HCT116 (cell line): ENCODE measurements at regions not wholly inside any gene's neighbourhood (a gene's known extent, or its start where the extent isn't known, plus 50 kb on each side); places are given as distances from the start of the nearest gene placed in this dataset.
A peak's percentile ranks its signal among the peaks of the same experiment; 100 is the strongest.

ENCODE experiments used
- ATAC-seq: fragments of 200-7000 bp; cut with Tn5 transposase; 2 replicates; pipeline ENCODE4 v1.9.1; 2020; ENCODE audit warnings: mild to moderate bottlenecking, moderate library complexity
- BruUV-seq: library from RNA; stranded (reverse); fragments of 400-500 nt; replicated peaks from 2 replicates; lab custom pipeline; 2021; lab: Mats Ljungman, UMichigan
- CTCF ChIA-PET: fragments of 300-600 bp; sonication (Branson Sonifier 250); formaldehyde crosslinking; loops from one replicate; lab custom pipeline; 2021; ENCODE audit warnings: antibody characterized with exemption; lab: Charles Lee
- POLR2A ChIA-PET: fragments of 300-600, 350-600 bp; sonication (Branson Sonifier 250); formaldehyde crosslinking; loops from one replicate; lab custom pipeline; 2021; ENCODE audit warnings: antibody characterized with exemption; lab: Charles Lee
- RAD21 ChIA-PET, 2 experiments: fragments of 300-600 bp; sonication (Branson Sonifier 250); formaldehyde crosslinking; loops; one replicate each; lab custom pipeline; 2023; ENCODE audit warnings: low total read pairs in 2 of 2; ENCODE audit not compliant: uncharacterized antibody in 2 of 2, unreplicated experiment in 2 of 2, low non-redundant PET in 1 of 2; lab: Charles Lee
- DNase-seq: peaks from one replicate; pipeline ENCODE4 v3.0.0-alpha.2; 2010; ENCODE audit warnings: low read depth, low spot score
- H2AFZ ChIP-seq: fragments of 200-600 bp; shearing (Covaris generic), sonication (generic); 2 replicates; pipeline ENCODE4 v1.6.1; 2017; ENCODE audit warnings: low read depth, mixed run types, mixed read lengths, antibody characterized with exemption, low read length; ENCODE audit not compliant: poor library complexity, severe bottlenecking
- H3K27ac ChIP-seq: 2 replicates; pipeline ENCODE4 v1.5.1; 2012; ENCODE audit warnings: low read depth, low read length
- H3K27me3 ChIP-seq: fragments of 200-600 bp; sonication (generic); 2 replicates; pipeline ENCODE4 v1.6.1; 2016; ENCODE audit warnings: mixed run types, low read length, mixed read lengths; ENCODE audit not compliant: insufficient read depth
- H3K36me3 ChIP-seq, 2 experiments: fragments of 200-500 bp in 1 of 2; fragments of 200-600 bp in 1 of 2; sonication (Bioruptor generic) in 1 of 2; sonication (generic) in 1 of 2; 2 replicates each; pipeline versions ENCODE4 v1.5.1 to v1.6.1; 2014 to 2016; ENCODE audit warnings: low read length in 2 of 2, inconsistent platforms in 1 of 2, mixed read lengths in 1 of 2, mixed run types in 1 of 2; ENCODE audit not compliant: insufficient read depth in 2 of 2, control insufficient read depth in 1 of 2
- H3K4me1 ChIP-seq, 2 experiments: fragments of 200-600 bp in 1 of 2; sonication (generic) in 1 of 2; 2 replicates each; pipeline versions ENCODE4 v1.5.1 to v1.6.1; 2012 to 2017; ENCODE audit warnings: low read length in 2 of 2, inconsistent platforms in 1 of 2, mild to moderate bottlenecking in 1 of 2, mixed read lengths in 1 of 2, mixed run types in 1 of 2, moderate library complexity in 1 of 2; ENCODE audit not compliant: insufficient read depth in 2 of 2, control insufficient read depth in 1 of 2
- H3K4me2 ChIP-seq: fragments of 200-600 bp; sonication (generic); 2 replicates; pipeline ENCODE4 v1.6.1; 2017; ENCODE audit warnings: mixed run types, low read length, mixed read lengths
- H3K4me3 ChIP-seq, 2 experiments: fragments of 200-600 bp in 1 of 2; sonication (generic) in 1 of 2; replicated peaks in 1 of 2; 2 replicates each; pipeline ENCODE4 v1.5.1; 2011 to 2016; ENCODE audit warnings: low read length in 2 of 2, control low read depth in 1 of 2, low read depth in 1 of 2, mild to moderate bottlenecking in 1 of 2, mixed read lengths in 1 of 2, mixed run types in 1 of 2
- H3K79me2 ChIP-seq: fragments of 200-600 bp; sonication (generic); 2 replicates; pipeline ENCODE4 v1.6.1; 2017; ENCODE audit warnings: mild to moderate bottlenecking, mixed run types, low read length, moderate library complexity, mixed read lengths; ENCODE audit not compliant: insufficient read depth
- H3K9ac ChIP-seq: fragments of 200-600 bp; sonication (generic); 2 replicates; pipeline ENCODE4 v1.6.1; 2016; ENCODE audit warnings: low read length, mixed read lengths
- H3K9me2 ChIP-seq: fragments of 200-600 bp; sonication (generic), shearing (Covaris generic); 2 replicates; pipeline ENCODE4 v1.6.1; 2017; ENCODE audit warnings: mixed run types, mild to moderate bottlenecking, moderate library complexity; ENCODE audit not compliant: insufficient read depth
- H3K9me3 ChIP-seq, 2 experiments: fragments of 200-500 bp in 1 of 2; fragments of 200-600 bp in 1 of 2; sonication (Bioruptor generic) in 1 of 2; sonication (generic) in 1 of 2; 2 replicates each; pipeline ENCODE4 v1.6.1; 2014 to 2017; ENCODE audit warnings: low read length in 2 of 2, mixed read lengths in 2 of 2, inconsistent platforms in 1 of 2, low read depth in 1 of 2, mild to moderate bottlenecking in 1 of 2, mixed run types in 1 of 2, moderate library complexity in 1 of 2; ENCODE audit not compliant: control insufficient read depth in 1 of 2, insufficient read depth in 1 of 2
- H4K20me1 ChIP-seq: fragments of 200-600 bp; sonication (generic), shearing (Covaris generic); 2 replicates; pipeline ENCODE4 v1.6.1; 2017; ENCODE audit warnings: mixed run types, mild to moderate bottlenecking, moderate library complexity; ENCODE audit not compliant: insufficient read depth
- ATF3 ChIP-seq: IDR thresholded peaks from 2 replicates; pipeline ENCODE4 v1.6.1; 2012
- CBX3 ChIP-seq: IDR thresholded peaks from 2 replicates; pipeline ENCODE4 v1.6.1; 2012; ENCODE audit warnings: low read depth
- CTCF ChIP-seq, 3 experiments: fragments of 200-600 bp in 1 of 3; sonication (generic) in 1 of 3; IDR thresholded peaks in 2 of 3; conservative IDR thresholded peaks in 1 of 3; 2 replicates each; pipeline ENCODE4 v1.5.1; 2012 to 2017; ENCODE audit warnings: low read depth in 2 of 3, low read length in 2 of 3, antibody characterized with exemption in 1 of 3, borderline replicate concordance in 1 of 3, control low read depth in 1 of 3, mild to moderate bottlenecking in 1 of 3, mixed read lengths in 1 of 3, mixed run types in 1 of 3, moderate library complexity in 1 of 3; ENCODE audit not compliant: insufficient read depth in 1 of 3
- EZH2 ChIP-seq: fragments of 200-600 bp; sonication (generic); IDR thresholded peaks from 2 replicates; pipeline ENCODE4 v1.6.1; 2017; ENCODE audit warnings: antibody characterized with exemption, mixed run types
- FOSL1 ChIP-seq: IDR thresholded peaks from 2 replicates; pipeline ENCODE4 v1.6.1; 2012; ENCODE audit warnings: low read depth
- POLR2A ChIP-seq: IDR thresholded peaks from 2 replicates; pipeline ENCODE4 v1.7.0; 2011; ENCODE audit warnings: borderline replicate concordance; ENCODE audit not compliant: insufficient read depth, insufficient read length; ENCODE audit errors: extremely low read depth
- POLR2AphosphoS5 ChIP-seq: IDR thresholded peaks from 2 replicates; pipeline ENCODE4 v1.6.1; 2011; ENCODE audit warnings: mild to moderate bottlenecking, low read depth, low read length, moderate library complexity
- RAD21 ChIP-seq: IDR thresholded peaks from 2 replicates; pipeline ENCODE4 v1.6.1; 2012; ENCODE audit warnings: low read depth, mild to moderate bottlenecking
- SIN3A ChIP-seq: IDR thresholded peaks from 2 replicates; pipeline ENCODE4 v1.6.1; 2012; ENCODE audit warnings: low read depth
- SRF ChIP-seq: IDR thresholded peaks from 2 replicates; pipeline ENCODE4 v1.6.1; 2012; ENCODE audit warnings: low read depth
- ZBTB33 ChIP-seq: IDR thresholded peaks from 2 replicates; pipeline ENCODE4 v1.6.1; 2011; ENCODE audit warnings: mild to moderate bottlenecking, low read length, moderate library complexity; ENCODE audit not compliant: insufficient replicate concordance; ENCODE audit errors: extremely low read depth
- ZNF274 ChIP-seq: fragments of 200-500 bp; sonication (Bioruptor generic); IDR thresholded peaks from 2 replicates; pipeline ENCODE4 v1.6.1; 2014; ENCODE audit warnings: mild to moderate bottlenecking, low read depth, low read length, inconsistent platforms
- intact Hi-C: fragments of 100-400 bp; cut with micrococcal nuclease; formaldehyde crosslinking; loops from 2 replicates; pipeline ENCODE4 v1.10.0; 2022

- no TSS peak for BruUV-seq
- H3K9ac ChIP-seq = no peak overlapping the region
- POLR2A ChIA-PET = interaction anchor here (1.3 kb wide), 1 partner anchor 205 kb away, joined by 6 read pairs; no protein-coding TSS in a partner anchor
- intact Hi-C loops = loop anchor here (1.0 to 5.0 kb wide), 4 partner anchors 115 to 1275 kb away; partner anchors contain the start of gene ZPBP
- H3K9me2 ChIP-seq = no peaks in the 10 kb centered on the region
- H3K4me3 ChIP-seq = no peak overlapping the region
- no peaks in the 10 kb centered on the region for H3K79me2 ChIP-seq
- H3K27me3 ChIP-seq = no peaks in the 10 kb centered on the region
- no peaks in the 10 kb centered on the region for H3K9me3 ChIP-seq
- RAD21 ChIA-PET = interaction anchor here (0.7 to 2.6 kb wide), 8 partner anchors 27 to 206 kb away, joined by 3 to 14 read pairs (median 4); no protein-coding TSS in a partner anchor
- TF ChIP-seq ATF3 (no peak), SIN3A (no peak), ZNF274 (no peak), CBX3 (no peak), SRF (no peak), FOSL1 (no peak), CTCF (IDR thresholded peaks at IDR 0.05 in 2 of 3, conservative IDR thresholded peaks at IDR 0.05 in 1 of 3; ENCODE audit: borderline replicate concordance in 1 of 3, insufficient read depth in 1 of 3, low read depth in 2 of 3, low read length in 2 of 3) (peak; percentile 65 to 85 (median 76); a peak in 5 of 6 replicates), EZH2 (no peak), POLR2A (no peak), RAD21 (peak; percentile 79), POLR2AphosphoS5 (no peak), ZBTB33 (no peak)
- H4K20me1 ChIP-seq = no peaks in the 10 kb centered on the region
- no peaks in the 10 kb centered on the region for H3K36me3 ChIP-seq
- no peak overlapping the region for H2AFZ ChIP-seq
- H3K4me2 ChIP-seq = no peak overlapping the region
- DNase-seq = no peak
- CTCF ChIA-PET = interaction anchor here (0.6 to 6.7 kb wide), 15 partner anchors 8 to 1275 kb away, joined by 3 to 136 read pairs (median 3); no protein-coding TSS in a partner anchor
- ATAC-seq = peak; percentile 94
- H3K4me1 ChIP-seq = peaks cover 0 to 8% of the 10 kb centered on the region in 2 experiments; a peak in 1 of 4 replicates
- no peak overlapping the region for H3K27ac ChIP-seq
Observed at GRCh38 chr7:51366930-51367613, 50.5 kb upstream of the COBL start.
